ENCODE measurements at regions not wholly inside any gene's neighbourhood (a gene's known extent, or its start where the extent isn't known, plus 50 kb on each side); places are given as distances from the start of the nearest gene placed in this dataset.

GRCh38 chr5:38207343-38207742 is 51.0 kb upstream of the EGFLAM start:
- peak; percentile 59 for ATAC-seq
- no peak for DNase-seq (ENCODE audit: low spot score)

GRCh38 chr5:38202741-38203140 is 55.6 kb upstream of the EGFLAM start:
- ATAC-seq = no peak
- DNase-seq (ENCODE audit: low spot score) = no peak

DNA sequence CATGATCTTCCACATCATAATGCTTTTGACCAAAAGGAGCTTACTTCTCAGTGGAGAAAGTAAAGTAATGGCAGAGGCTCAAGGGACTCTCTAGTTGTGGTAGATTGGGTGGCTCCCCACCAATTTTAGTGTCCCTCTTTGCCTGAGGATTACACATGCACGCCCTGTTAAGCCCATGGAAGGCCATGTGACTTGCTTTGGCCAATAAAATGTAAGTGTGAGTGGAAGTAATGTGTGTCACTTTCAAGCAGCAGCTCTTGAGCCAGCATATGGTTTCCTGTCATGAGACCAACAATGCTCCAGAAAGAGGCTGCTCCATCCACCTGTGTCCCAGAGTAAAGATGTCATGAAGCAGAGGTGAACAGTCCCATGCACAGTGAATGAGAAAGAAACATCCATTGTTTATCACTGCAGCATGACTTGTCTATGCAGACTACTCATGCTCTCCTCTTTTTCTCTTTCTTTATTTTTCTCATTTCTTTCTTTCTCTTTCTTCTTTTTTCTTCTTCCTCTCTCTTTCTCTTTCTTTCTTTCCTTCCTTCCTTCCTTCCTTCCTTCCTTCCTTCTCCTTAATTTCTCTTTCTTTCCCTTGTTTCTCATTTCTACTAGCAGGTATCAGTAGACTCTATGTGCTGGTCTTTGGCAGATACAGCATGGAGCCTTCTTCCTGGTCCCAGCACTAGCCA is 57.3 kb upstream of the EGFLAM start:
- ATAC-seq (no peak), DNase-seq (ENCODE audit: low spot score) (no peak)

DNA sequence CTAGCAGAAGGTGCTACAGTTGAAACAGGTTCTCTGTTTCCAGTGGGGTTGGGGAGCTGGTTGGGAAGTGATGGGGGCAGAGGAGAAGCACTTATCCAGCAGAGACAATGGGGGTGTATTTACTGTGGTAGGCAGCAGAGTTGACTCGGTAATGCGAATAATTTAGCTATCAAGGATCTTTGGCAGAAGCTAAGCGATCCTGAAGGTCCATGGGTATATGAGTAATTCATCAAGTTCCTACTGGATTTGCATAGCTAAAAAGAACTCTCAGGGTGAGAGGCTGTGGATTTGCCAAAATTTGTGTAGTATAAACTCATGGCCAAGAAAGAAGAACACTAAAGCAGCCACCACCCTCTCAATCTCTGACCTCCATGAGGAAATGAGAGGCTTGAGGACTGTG is 61.2 kb upstream of the EGFLAM start:
- DNase-seq (ENCODE audit: low spot score) (no peak), ATAC-seq (no peak)

DNA sequence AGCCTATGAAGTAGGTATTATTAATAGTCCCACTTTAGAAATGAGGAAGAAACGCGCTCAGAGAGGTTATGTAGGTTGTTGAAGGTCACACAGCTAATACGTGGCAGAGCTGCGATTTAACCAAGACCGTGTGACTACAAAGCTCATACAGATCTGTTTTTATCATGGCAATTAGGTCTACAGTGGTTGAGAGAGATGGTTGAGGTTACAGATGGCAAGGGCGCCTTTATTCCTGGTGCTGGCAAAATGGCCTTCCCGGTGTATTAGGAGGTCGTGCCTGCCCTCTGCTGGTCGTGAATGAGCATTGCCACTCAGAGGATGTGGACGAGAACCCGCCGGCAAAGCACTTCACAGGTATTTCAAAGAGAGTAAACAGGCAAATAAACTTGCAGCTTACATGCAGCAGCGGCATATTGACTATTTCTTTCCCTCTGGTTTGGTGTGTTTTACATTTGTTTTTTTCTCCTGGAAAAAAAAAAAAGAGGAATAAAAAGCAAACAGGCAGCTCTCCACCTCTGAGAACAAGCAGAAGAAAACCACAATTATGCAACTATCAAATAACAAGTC is 65.3 kb upstream of the EGFLAM start:
- ATAC-seq (peak; percentile 99), DNase-seq (ENCODE audit: low spot score) (peak; percentile 74)

DNA sequence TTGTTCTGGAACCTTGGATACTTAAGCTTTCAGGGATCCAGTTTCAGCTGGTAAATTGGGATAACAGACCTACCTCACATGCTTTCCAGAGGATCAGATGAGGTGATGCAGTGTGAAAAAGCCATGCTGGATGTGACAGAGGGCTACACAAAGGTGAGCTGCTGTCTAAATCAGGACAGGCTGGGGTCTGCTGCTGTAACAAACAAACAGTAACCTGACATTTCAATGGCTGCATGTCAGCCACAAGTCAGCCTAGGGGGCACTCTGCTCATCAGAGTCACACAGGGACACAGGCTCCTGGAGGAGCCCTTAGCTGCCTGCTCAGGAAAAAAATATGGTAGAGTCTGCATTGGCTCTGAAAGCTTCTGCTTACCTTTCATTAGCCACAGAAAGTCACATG is 66.7 kb upstream of the EGFLAM start:
- no peak for ATAC-seq

DNA sequence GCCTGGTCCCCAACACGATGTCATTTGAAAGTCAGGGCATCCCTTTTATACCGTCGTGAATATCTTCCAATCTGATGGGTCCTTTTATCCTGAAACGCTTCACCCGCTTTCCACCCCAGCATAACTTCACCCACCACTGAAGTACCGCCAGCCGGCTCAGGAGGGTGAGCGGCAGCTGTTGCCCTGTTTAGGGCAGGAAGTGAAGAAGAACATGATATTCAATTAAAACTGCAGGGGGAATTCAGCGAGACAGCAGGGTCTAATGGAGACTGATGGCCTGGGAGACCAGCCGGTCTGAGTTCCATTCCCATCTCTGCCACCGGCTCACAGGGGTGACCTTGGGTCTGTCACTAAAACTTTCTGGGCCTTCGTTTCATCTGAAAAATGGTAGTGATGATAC is 68.2 kb upstream of the EGFLAM start:
- no peak for DNase-seq (ENCODE audit: low spot score)

More for the DNA sequence above, 66.7 kb upstream of the EGFLAM start:
- DNase-seq (ENCODE audit: low spot score) = no peak

GRCh38 chr5:38189081-38189504 is 69.3 kb upstream of the EGFLAM start:
- no peak for ATAC-seq

More for the DNA sequence above, 68.2 kb upstream of the EGFLAM start:
- no peak for ATAC-seq

DNA sequence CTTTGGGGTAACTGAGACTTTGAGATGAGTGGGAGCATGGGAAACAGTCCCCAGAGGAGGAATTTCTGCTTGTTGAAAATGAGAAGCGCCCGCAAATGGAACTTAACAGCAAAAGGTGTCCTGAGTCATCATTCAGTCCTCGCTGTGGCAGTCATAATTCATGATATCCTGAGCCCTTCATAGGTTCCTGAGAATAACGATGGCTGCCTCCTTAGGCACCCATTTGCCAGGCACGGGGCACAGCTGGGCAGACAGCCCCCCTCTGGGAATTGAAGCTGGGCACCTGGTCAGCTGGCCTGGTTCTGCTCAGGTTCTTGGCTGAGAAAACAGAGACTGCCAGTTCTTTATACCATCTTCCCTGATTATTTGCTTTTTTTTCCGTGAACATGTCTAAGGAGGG is 69.8 kb upstream of the EGFLAM start:
- ATAC-seq = no peak
- DNase-seq (ENCODE audit: low spot score) = no peak

More at GRCh38 chr5:38189081-38189504, 69.3 kb upstream of the EGFLAM start:
- DNase-seq (ENCODE audit: low spot score) = no peak

GRCh38 chr5:38187532-38187931 is 70.8 kb upstream of the EGFLAM start:
- no peak for DNase-seq (ENCODE audit: low spot score)
- ATAC-seq = no peak

DNA sequence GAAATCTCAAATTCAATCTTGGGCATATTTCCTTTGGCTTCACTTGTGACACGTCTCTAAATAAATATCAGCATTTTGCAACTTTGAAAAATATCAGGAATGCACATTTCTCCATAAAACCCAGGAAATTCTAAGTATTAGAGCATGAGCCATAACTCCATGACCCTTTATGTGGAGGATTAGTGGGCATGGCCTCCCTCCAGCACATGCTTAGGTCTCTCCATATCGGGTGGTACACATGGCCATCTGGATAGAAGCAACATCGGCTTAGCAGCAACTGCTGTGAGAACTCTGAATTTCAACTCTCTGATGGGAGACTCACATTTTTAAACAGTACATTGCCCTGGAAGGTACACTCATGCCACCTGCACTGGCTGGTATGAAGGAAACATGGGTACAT is 73.7 kb upstream of the EGFLAM start:
- DNase-seq (ENCODE audit: low spot score) (no peak), ATAC-seq (no peak)

- no peak for DNase-seq (ENCODE audit: low spot score)
- ATAC-seq = no peak
These were observed 75.4 kb upstream of the EGFLAM start for GRCh38 chr5:38182991-38183390.

DNA sequence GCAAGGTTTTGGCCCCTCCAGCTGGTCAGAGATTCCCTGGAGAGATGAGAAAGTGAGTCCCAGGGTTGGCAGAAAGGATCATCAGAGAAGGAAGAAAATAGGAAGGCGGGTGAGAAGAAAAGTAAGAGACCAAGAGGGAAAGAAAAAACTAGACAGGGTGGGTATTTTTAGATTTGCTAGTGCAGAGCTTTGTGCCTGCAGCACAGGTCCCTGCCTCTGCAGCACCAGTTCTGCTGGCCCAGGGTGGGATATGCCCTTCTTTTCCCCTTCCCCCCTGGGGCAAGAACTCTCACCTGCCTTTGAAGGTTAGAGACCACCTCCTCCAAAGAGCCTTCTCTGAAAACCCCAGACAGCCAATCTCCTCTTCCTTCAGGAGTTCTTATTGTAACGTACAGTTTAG is 90.3 kb upstream of the EGFLAM start:
- no peak for DNase-seq (ENCODE audit: low spot score)
- ATAC-seq = no peak

DNA sequence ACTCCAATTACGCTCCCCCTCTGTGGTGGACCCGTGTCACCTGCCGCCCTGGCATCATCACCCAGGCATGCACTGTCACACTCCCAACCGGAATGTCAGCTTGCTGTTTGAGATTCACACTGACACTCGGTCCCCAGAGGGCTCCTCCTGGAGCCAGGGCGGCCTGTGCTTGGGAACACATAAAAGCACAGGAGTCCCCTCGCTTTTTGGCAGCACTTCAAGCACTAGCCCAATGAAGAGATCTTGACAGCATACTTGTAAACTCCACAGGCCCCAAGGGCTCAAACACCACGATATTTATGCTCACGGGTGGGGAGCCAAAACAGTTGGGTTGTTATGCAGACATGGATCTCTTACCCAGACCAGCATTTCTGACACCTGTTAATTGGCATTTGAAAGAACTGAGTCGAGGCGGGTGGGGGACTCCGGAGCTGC is 90.8 kb upstream of the EGFLAM start:
- ATAC-seq = no peak

DNA sequence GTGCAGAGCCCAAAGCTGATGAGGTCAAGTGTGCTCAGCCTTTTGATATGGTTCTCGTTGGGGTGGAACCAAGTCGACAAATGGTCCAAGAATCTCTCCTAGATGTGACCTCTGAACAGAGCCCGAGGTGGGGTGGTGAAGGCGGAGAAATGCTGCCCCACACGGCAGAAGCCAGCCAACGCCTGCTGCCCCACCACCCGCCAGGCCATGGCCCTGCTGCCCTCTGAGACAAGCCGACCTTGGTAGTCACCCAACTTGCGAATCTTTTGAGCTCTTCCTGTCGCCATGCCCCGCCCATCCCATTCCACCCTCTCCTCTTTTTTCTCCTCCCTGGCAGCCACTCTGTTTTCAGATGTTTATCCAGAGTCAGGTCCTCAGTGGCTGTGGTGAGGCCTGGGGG is 91.5 kb upstream of the EGFLAM start:
- DNase-seq (ENCODE audit: low spot score) = no peak
- no peak for ATAC-seq

More for the DNA sequence above, 90.8 kb upstream of the EGFLAM start:
- DNase-seq (ENCODE audit: low spot score) = no peak

GRCh38 chr5:38165435-38165834 is 92.9 kb upstream of the EGFLAM start:
- ATAC-seq (no peak), DNase-seq (ENCODE audit: low spot score) (no peak)

DNA sequence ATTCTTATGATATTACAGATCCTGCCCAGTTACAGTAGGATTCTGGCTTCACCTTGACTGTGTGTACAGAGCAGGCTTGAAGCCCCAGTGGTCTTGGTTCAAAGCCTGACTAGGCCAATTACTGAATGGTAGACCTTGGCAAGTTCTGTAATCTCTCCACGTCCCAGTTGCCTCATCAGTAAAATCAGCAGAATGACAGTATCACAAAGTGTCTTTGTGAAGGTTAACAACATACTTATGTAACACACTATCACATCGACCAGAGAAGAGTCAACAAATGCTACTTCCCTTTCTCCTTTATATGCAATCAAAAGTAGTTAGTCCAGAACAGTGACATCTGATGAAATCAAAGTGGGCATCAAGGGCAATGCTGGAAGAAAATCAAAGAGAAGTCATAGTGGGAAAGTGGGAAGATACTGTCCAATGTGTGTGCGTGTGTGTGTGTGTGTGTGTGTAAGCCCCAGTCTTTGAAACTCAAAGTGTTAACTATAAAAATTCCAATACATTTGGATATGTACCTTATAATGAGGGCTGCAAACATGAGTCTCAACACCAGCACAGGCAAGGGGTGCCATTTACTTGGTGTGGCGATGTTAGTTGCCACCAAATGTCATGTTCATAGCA is 93.5 kb upstream of the EGFLAM start:
- ATAC-seq (no peak), DNase-seq (ENCODE audit: low spot score) (no peak)

GRCh38 chr5:38163636-38164237 is 94.6 kb upstream of the EGFLAM start:
- DNase-seq (ENCODE audit: low spot score) = no peak

GRCh38 chr5:38162625-38163024 is 95.7 kb upstream of the EGFLAM start:
- DNase-seq (ENCODE audit: low spot score) = no peak
- ATAC-seq = no peak

More at GRCh38 chr5:38163636-38164237, 94.6 kb upstream of the EGFLAM start:
- no peak for ATAC-seq

- DNase-seq (ENCODE audit: low spot score) = no peak
- no peak for ATAC-seq
These were observed 101.3 kb upstream of the EGFLAM start for GRCh38 chr5:38157024-38157423.

DNA sequence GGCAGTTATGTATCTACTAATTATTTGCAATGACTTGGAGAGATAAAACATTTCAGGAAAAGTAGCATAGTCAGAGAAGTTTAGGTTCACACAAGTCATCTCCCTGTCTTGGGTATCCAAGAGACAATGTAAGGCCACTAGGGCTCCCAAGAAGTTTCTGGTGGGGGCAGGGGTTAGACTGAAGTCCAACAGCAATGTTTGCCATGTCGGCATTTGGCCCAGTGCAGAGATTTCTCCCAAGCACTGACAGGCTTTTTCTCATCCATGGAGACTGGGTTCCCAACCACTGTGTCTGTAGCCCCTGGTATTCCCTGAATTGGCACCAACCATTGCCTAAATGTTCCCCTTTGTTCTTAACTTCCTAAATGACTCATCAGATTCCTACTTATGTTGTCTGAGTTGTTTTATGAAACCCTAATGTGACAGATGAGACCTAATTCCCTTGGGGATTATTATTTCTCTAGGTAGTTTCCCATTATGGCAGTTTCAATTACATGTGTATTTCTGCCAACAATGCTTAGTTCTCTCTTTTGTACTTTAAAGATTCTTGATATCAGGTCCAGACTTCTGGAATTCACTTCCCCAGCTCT is 103.6 kb upstream of the EGFLAM start:
- DNase-seq (ENCODE audit: low spot score) (no peak), ATAC-seq (peak; percentile 56)

DNA sequence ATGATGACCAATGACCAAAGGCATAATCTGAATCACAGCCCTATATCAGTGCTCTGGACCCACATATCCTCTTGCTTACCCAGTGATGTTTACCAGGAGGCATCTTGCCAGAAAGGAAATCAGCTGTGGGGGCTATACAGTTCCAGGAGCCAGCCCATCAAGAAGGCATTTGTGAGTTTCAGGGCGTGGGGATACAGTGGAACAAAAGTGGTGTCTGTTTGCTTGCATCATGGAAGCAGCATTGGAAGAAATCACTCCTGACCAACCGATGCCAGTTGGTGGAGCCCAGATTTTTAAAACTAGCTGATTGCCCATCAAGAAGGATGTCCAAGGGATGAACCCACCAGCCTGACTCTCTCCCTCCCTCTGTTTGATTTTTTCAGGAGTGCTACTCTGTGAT is 106.5 kb upstream of the EGFLAM start:
- DNase-seq (ENCODE audit: low spot score) = no peak
- no peak for ATAC-seq
